ENCODE measurements at regions not wholly inside any gene's neighbourhood (a gene's known extent, or its start where the extent isn't known, plus 50 kb on each side); places are given as distances from the start of the nearest gene placed in this dataset.

DNA sequence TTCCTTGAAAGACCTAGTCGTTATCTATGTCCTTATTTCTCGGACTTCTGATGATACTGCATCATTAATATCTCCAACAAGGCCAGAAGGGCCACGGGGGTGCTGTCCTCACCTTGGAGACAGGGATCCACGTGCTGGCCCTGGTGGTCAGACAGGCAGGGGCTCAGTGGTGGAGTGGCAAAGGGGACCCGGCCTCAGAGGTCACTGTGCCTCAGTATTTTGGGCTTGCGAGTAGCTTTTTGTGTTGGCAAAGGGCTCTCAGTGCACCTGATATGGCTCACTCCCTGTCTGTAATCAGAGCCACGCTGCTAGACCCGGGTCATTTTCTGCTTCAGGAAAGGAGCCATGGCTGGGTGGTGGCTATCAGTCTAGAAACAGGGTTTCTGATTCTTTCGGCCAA, 135.1 kb downstream of the GADD45G start:
- ATAC-seq, result no peak
- intact Hi-C loops (cut with DNase I), result no loop called here
- H3K27ac ChIP-seq, result no peak overlapping the region
- no peaks in the 10 kb centered on the region for H3K9me3 ChIP-seq
- no peaks in the 10 kb centered on the region for H3K36me3 ChIP-seq
- no peak overlapping the region for H3K4me3 ChIP-seq
- no peak for DNase-seq
- TF ChIP-seq, protein P1, sequence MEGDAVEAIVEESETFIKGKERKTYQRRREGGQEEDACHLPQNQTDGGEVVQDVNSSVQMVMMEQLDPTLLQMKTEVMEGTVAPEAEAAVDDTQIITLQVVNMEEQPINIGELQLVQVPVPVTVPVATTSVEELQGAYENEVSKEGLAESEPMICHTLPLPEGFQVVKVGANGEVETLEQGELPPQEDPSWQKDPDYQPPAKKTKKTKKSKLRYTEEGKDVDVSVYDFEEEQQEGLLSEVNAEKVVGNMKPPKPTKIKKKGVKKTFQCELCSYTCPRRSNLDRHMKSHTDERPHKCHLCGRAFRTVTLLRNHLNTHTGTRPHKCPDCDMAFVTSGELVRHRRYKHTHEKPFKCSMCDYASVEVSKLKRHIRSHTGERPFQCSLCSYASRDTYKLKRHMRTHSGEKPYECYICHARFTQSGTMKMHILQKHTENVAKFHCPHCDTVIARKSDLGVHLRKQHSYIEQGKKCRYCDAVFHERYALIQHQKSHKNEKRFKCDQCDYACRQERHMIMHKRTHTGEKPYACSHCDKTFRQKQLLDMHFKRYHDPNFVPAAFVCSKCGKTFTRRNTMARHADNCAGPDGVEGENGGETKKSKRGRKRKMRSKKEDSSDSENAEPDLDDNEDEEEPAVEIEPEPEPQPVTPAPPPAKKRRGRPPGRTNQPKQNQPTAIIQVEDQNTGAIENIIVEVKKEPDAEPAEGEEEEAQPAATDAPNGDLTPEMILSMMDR (IDR thresholded peaks at IDR 0.05), result no peak
- H3K4me1 ChIP-seq, result no peaks in the 10 kb centered on the region
- H3K27me3 ChIP-seq (ENCODE audit: low read depth), result no peaks in the 10 kb centered on the region

- no peaks in the 10 kb centered on the region for H3K9me3 ChIP-seq
- no peaks in the 10 kb centered on the region for H3K27me3 ChIP-seq (ENCODE audit: low read depth)
- no peak for DNase-seq
- TF ChIP-seq, protein P1 (IDR thresholded peaks at IDR 0.05), result no peak
- H3K36me3 ChIP-seq, result no peaks in the 10 kb centered on the region
- intact Hi-C loops (cut with DNase I), result no loop called here
- H3K27ac ChIP-seq, result no peak overlapping the region
- H3K4me3 ChIP-seq, result no peak overlapping the region
- no peaks in the 10 kb centered on the region for H3K4me1 ChIP-seq
- ATAC-seq, result peak in 1 of 2 donors; percentile 5
Observed at GRCh38 chr9:89740722-89741121, 135.9 kb downstream of the GADD45G start.

DNA sequence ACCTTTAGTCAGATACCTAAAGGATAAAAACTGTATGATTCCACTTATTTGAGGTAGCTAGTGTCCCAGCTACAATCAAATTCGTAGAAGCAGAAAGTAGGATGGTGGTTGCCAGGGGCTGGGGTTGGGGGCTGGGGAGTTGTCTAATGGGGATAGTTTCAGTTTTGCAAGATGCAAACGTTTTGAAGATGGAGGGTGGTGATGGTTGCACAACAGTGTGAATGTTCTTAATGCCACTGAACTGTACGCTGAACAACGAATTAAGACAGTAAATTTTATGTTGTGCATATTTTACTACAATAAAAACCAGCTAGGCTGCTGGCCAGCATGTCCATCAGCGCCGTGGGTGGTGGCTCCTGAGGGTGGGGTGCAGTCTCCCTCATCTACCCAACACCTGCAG, 137.8 kb downstream of the GADD45G start:
- H3K4me1 ChIP-seq, result peaks cover 11% of the 10 kb centered on the region
- TF ChIP-seq, protein P1 (IDR thresholded peaks at IDR 0.05), result no peak
- ATAC-seq, result no peak
- no peak for DNase-seq
- H3K9me3 ChIP-seq, result no peaks in the 10 kb centered on the region
- intact Hi-C loops (cut with DNase I), result no loop called here
- H3K4me3 ChIP-seq, result no peak overlapping the region
- H3K36me3 ChIP-seq, result no peaks in the 10 kb centered on the region
- no peak overlapping the region for H3K27ac ChIP-seq
- H3K27me3 ChIP-seq (ENCODE audit: low read depth), result no peaks in the 10 kb centered on the region

DNA sequence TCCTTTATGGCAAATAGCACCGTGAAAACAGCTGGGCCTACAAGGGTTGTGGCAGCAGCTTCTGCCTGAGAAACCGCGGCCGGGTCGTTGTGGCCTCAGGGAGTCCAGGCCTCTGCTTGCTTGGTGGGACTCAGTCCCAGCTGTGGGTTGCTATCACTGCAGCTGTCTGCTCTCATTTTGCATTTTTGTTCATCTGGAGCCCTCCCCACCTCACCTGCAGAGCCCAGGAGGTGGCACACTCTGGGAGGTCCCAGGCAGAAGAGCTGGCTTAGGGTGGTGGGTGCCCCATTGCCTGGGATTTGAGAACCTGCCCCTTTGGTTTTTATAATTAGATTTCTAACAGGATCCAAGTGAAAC, 138.4 kb downstream of the GADD45G start:
- intact Hi-C loops (cut with DNase I), result no loop called here
- Histone ChIP-seq H3K27ac (no peak overlapping the region), H3K27me3 (ENCODE audit: low read depth) (no peaks in the 10 kb centered on the region), H3K4me1 (peaks cover 16% of the 10 kb centered on the region), H3K36me3 (no peaks in the 10 kb centered on the region), H3K4me3 (no peak overlapping the region), H3K9me3 (no peaks in the 10 kb centered on the region)
- ATAC-seq (no peak), DNase-seq (no peak)
- TF ChIP-seq, protein P1 (IDR thresholded peaks at IDR 0.05), result no peak

DNA sequence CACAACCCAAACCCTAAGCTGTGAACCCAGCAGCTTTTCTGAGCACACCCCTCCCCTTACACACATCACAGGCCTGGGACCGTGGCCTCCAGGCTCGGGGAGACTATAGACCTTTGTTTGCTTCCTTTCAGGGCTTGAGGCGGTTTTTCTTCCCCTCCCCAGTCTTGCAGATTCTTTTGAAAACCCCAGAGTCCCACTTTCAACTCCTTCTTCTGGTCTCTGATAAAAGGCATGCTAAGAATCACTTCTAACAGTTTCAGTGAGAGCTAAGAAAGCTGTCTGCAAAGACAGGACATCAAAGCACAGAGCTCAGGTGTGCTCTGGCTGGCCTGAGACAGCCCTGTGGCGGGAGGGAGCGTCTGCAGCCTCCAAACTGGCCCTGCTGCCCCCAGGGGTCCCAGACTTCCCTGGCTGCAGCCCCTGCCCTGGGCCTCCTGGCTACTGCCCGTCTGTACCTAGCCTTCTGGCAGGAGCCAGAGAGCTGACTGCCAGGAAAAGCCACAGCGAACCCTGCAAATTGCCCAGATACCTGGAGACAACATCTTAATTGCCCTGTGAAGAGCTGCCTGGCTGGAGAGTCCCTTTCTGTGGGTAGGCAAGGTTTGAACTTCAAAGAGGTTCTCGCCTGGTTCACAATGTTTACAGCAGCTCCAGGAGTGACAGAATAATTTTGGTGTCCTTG, 138.9 kb downstream of the GADD45G start:
- intact Hi-C loops (cut with DNase I), result no loop called here
- peak in 1 of 2 donors; percentile 28 for ATAC-seq
- H3K27ac ChIP-seq, result no peak overlapping the region
- TF ChIP-seq, protein P1 (IDR thresholded peaks at IDR 0.05), result no peak
- H3K36me3 ChIP-seq, result no peaks in the 10 kb centered on the region
- no peak overlapping the region for H3K4me3 ChIP-seq
- DNase-seq, result no peak
- no peaks in the 10 kb centered on the region for H3K27me3 ChIP-seq (ENCODE audit: low read depth)
- H3K9me3 ChIP-seq, result no peaks in the 10 kb centered on the region
- peaks cover 16% of the 10 kb centered on the region for H3K4me1 ChIP-seq

Data from lower lobe of right lung (tissue), 2 donors.